Loucy (cell line): ENCODE measurements at regions not wholly inside any gene's neighbourhood (a gene's known extent, or its start where the extent isn't known, plus 50 kb on each side); places are given as distances from the start of the nearest gene placed in this dataset.

Source experiments
- CTCF ChIP-seq: fragments of 200-600 bp; sonication (generic); conservative IDR thresholded peaks from 2 replicates; pipeline ENCODE4 v1.5.1; 2014; ENCODE audit warnings: mild to moderate bottlenecking, antibody characterized with exemption, low read length
- EZH2phosphoT487 ChIP-seq: fragments of 200-600 bp; IDR thresholded peaks from 2 replicates; pipeline ENCODE4 v1.6.1; 2018; ENCODE audit warnings: antibody characterized with exemption, mild to moderate bottlenecking, moderate library complexity, borderline replicate concordance

GRCh38 chr2:150561076-150561475, 73.6 kb upstream of the RND3 start:
- no peak for TF ChIP-seq CTCF
- TF ChIP-seq EZH2phosphoT487: no peak
